BJ (cell line): ENCODE measurements at regions not wholly inside any gene's neighbourhood (a gene's known extent, or its start where the extent isn't known, plus 50 kb on each side); places are given as distances from the start of the nearest gene placed in this dataset.

Experiments
- CTCF ChIA-PET: fragments of 350-600 bp; formaldehyde crosslinking; extraction: SDS; loops from one replicate; lab custom pipeline; 2021; ENCODE audit warnings: antibody characterized with exemption, inconsistent platforms; lab: Yijun Ruan, JAX
- POLR2A ChIA-PET: fragments of 300-600 bp; sonication (Branson Sonifier 250); formaldehyde crosslinking; extraction: SDS; loops from one replicate; lab custom pipeline; 2021; ENCODE audit warnings: antibody characterized with exemption; lab: Charles Lee
- DNase-seq: peaks from one replicate; pipeline ENCODE4 v3.0.0-alpha.2; 2011; ENCODE audit warnings: low read depth
- H3K27me3 ChIP-seq: 2 replicates; pipeline ENCODE4 v1.6.0; 2011; ENCODE audit warnings: low read length; ENCODE audit not compliant: control insufficient read depth, insufficient read depth
- H3K36me3 ChIP-seq: 2 replicates; pipeline ENCODE4 v1.5.1; 2011; ENCODE audit warnings: low read length; ENCODE audit not compliant: control insufficient read depth, insufficient read depth
- H3K4me3 ChIP-seq: 2 replicates; pipeline ENCODE4 v1.5.1; 2011; ENCODE audit warnings: low read depth, mild to moderate bottlenecking, control low read depth, low read length
- TF ChIP-seq, protein P1 (sequence below): IDR thresholded peaks from 2 replicates; pipeline ENCODE4 v1.5.1; 2011; ENCODE audit warnings: low read depth, mild to moderate bottlenecking, control low read depth, inconsistent platforms, low read length, moderate library complexity; ENCODE audit not compliant: insufficient read depth

DNA sequence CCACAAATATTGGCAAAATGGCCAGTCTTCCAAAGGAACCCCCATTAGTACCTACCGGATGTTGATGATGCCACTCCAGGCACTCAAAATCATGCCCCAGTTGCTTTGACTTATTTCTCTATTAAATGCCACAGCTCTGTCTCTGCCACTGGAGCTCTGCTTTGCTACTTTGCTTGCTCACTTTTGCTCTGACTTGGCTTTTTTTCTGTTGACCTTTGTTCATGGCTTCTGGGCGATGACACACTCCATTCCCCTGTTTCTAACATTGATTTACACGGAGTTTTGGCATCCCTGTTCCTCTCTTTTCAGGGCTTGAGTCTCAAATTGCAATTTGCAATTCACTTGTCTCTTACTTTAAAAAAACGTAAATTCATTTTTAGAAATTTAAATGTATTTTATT is 217.1 kb upstream of the SPRY2 start:
- no peaks in the 10 kb centered on the region for H3K27me3 ChIP-seq
- H3K4me3 ChIP-seq: no peak overlapping the region
- H3K36me3 ChIP-seq: no peaks in the 10 kb centered on the region
- no peak for DNase-seq
- TF ChIP-seq, protein P1, sequence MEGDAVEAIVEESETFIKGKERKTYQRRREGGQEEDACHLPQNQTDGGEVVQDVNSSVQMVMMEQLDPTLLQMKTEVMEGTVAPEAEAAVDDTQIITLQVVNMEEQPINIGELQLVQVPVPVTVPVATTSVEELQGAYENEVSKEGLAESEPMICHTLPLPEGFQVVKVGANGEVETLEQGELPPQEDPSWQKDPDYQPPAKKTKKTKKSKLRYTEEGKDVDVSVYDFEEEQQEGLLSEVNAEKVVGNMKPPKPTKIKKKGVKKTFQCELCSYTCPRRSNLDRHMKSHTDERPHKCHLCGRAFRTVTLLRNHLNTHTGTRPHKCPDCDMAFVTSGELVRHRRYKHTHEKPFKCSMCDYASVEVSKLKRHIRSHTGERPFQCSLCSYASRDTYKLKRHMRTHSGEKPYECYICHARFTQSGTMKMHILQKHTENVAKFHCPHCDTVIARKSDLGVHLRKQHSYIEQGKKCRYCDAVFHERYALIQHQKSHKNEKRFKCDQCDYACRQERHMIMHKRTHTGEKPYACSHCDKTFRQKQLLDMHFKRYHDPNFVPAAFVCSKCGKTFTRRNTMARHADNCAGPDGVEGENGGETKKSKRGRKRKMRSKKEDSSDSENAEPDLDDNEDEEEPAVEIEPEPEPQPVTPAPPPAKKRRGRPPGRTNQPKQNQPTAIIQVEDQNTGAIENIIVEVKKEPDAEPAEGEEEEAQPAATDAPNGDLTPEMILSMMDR: no peak
- CTCF ChIA-PET: interaction anchor here (0.6 kb wide), 1 partner anchor 1209 kb away, joined by 3 read pairs; no protein-coding TSS in a partner anchor
- POLR2A ChIA-PET: no interaction called here

DNA sequence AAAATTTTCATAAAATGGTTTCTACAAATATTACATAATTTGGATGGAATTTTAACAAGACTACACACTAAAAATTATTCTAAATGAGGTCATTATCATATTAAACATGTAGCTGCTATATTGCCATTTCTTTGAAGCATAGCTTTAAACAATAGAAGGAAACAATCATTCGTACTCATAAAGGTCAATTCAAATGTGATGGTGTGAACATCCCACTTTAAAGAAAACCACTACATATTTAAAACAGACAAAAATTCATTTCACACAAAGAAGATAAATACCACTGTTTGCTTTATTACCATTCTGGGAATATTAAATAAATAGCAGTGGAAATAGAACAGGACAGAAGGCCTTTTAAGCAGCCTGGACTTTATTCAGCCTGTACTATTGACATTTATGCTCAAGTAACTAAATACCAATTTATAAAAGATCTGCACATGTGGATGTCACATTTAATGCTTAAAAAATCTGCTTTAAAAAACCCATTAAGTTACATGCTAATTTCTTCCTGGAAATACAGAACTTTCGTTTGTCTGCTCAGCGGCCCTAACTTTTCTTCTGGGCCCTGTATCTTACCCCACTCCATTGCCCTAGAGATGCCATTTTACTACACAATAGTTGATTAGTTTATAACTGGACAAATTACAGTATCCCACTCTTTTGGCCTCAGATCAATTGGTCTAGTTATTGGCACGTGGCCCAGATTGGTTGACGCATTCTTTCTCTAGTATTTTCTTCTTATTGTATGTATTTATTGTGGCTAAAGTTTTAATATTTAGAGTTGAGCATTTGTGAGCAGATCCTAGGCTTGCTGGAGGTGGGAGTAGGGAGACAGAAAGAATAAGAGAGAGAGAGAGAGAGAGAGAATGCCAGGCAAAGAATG is 215.1 kb upstream of the SPRY2 start:
- TF ChIP-seq, protein P1: no peak
- no peaks in the 10 kb centered on the region for H3K27me3 ChIP-seq

DNA sequence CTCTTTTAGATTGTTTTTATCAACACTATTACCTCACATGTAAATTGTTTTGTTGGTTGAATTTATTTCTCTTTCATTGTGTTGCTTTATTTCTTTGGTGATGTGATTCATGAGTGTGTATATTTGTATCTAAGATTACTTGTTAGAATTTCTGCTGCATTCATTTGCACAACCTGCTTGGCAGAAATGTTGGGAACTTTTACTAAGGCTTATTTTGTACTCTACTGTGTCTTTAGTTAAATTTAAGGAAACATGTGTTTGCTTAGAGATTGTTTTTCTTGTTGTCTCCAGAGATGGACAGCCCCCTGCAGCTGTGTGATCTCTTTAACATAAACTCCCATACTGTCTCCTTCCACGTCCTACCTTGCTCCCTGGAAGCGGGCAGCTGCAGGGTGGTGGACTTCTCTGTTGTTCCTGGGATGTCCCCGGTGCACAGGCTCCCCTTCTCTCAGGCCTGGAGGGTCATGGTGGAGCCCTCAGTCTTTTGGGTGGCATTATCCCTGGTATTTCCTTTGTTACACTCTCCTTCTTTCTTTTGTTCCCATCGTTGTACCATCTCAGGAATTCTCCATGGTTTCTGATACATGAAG is 212.0 kb upstream of the SPRY2 start:
- Histone ChIP-seq H3K4me3 (no peak overlapping the region), H3K27me3 (no peaks in the 10 kb centered on the region), H3K36me3 (no peaks in the 10 kb centered on the region)
- POLR2A ChIA-PET: no interaction called here
- TF ChIP-seq, protein P1: no peak
- DNase-seq: no peak
- CTCF ChIA-PET: no interaction called here

More for the DNA sequence above, 215.1 kb upstream of the SPRY2 start:
- ChIA-PET CTCF (no interaction called here), POLR2A (no interaction called here)
- DNase-seq: no peak
- Histone ChIP-seq H3K36me3 (no peaks in the 10 kb centered on the region), H3K4me3 (no peak overlapping the region)

DNA sequence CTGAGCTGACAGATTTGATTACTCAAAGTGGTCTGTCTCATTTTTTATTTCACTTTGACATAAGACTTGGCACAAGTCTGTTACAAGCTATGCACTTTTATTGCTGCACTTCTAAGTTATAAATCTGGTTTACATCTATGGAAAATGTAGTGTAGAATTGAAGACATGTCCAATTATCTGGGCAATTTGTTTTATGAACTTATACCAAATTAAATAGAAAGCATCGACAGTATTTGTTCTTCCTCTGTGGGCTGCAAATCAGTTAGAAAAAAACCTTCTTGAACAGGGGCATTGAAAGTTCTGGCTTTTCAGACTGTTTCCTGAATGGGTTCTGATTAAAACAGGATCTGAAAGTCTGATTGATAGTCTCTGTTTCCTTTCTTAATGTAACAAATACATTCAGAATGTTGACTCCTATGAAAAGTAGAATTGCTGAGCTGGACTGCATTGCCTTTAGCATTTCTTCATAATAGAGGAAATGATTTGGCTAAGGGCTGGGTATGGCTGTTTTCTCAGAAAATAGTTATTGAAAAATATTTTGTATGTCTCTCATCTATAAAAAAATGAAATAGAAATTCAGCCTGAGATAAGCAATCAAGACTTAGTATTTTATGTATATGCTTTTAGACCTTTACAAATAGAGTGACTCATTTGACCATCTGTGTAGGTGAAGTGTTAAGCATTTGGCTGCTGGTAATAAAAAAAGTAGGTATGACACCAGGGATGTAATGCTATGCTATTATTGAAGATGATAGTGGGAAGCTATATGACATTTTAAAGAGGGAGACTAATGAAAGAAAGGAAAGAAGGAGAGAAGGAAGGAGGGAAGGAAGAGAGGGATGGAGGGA is 210.9 kb upstream of the SPRY2 start:
- CTCF ChIA-PET: no interaction called here
- no peaks in the 10 kb centered on the region for H3K27me3 ChIP-seq
- POLR2A ChIA-PET: no interaction called here
- TF ChIP-seq, protein P1: no peak
- DNase-seq: no peak
- no peak overlapping the region for H3K4me3 ChIP-seq
- H3K36me3 ChIP-seq: no peaks in the 10 kb centered on the region

DNA sequence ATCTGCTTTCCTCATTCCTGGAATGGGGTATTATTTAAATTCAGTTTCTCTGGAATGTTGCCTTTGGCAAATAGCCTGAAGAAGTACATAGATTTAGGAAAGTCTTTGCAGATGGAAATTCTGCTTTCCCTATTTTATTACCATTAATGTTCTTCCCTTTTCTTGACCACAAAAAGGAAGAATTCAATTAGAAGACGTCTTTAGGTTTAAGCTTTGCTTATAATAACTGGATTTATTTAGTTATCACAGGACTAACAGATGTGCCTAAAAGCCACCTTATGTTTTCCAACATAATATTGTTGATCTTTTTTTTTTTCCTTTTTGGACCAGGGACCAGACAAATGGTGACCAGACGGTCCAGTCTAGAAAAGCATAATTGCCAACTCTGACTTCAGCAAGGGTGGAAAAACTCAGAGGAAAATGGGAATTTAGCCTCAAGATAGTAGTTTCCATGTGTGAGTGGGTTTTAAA is 210.1 kb upstream of the SPRY2 start:
- POLR2A ChIA-PET: no interaction called here
- DNase-seq: no peak
- H3K36me3 ChIP-seq: no peaks in the 10 kb centered on the region
- no peaks in the 10 kb centered on the region for H3K27me3 ChIP-seq
- CTCF ChIA-PET: no interaction called here
- TF ChIP-seq, protein P1: no peak
- H3K4me3 ChIP-seq: no peak overlapping the region
